ENCODE measurements at regions not wholly inside any gene's neighbourhood (a gene's known extent, or its start where the extent isn't known, plus 50 kb on each side); places are given as distances from the start of the nearest gene placed in this dataset.
"Not testable (repeated sequence)": the region's sequence is repeated elsewhere in the genome, so short reads cannot be mapped to it uniquely, and the experiment has no call there.

DNA sequence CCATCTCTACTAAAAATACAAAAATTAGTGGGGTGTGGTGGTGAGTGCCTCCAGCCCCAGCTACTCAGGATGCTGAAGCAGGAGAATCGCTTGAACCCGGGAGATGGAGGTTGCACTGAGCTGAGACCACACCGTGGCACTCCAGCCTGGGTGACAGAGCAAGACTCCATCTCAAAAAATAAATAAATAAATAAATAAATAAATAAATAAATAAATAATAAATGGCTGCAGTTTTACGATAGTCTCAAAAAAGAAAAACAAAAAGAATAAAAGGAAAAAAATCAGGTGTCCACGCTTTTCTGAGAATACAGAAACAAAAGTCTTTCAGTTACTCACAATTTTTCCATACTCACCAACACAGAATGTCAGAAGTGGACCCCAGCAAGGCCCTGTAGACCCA is 138.4 kb downstream of the ATL2 start:
- TF ChIP-seq POLR2A, TAF1, POLR2AphosphoS5 (IDR thresholded peaks at IDR 0.05; ENCODE audit: low read depth, low read length): not testable (repeated sequence)

All from GM12891 (cell line).